ENCODE measurements at regions not wholly inside any gene's neighbourhood (a gene's known extent, or its start where the extent isn't known, plus 50 kb on each side); places are given as distances from the start of the nearest gene placed in this dataset.
"Not testable (repeated sequence)": the region's sequence is repeated elsewhere in the genome, so short reads cannot be mapped to it uniquely, and the experiment has no call there.

GRCh38 chr5:110267714-110268113 lies 458.8 kb downstream of the TMEM232 start:
- Histone ChIP-seq H3K4me1 (ENCODE audit: control insufficient read depth, insufficient read depth, low read length) (no peaks in the 10 kb centered on the region), H3K4me3 (ENCODE audit: low read depth, low read length) (no peak overlapping the region), H3K27ac (ENCODE audit: low read depth, low read length) (no peak overlapping the region), H3K27me3 (ENCODE audit: control insufficient read depth, insufficient read depth, low read length) (no peaks in the 10 kb centered on the region), H3K36me3 (ENCODE audit: control insufficient read depth, insufficient read depth, low read length) (no peaks in the 10 kb centered on the region), H3K9me3 (ENCODE audit: control insufficient read depth, insufficient read depth, low read length) (no peaks in the 10 kb centered on the region), H3K9ac (ENCODE audit: low read depth, low read length) (no peak overlapping the region)

GRCh38 chr5:110268283-110268682 lies 458.2 kb downstream of the TMEM232 start:
- peak overlapping the region; percentile 32 for H3K27ac ChIP-seq (ENCODE audit: low read depth, low read length)
- no peaks in the 10 kb centered on the region for H3K9me3 ChIP-seq (ENCODE audit: control insufficient read depth, insufficient read depth, low read length)
- no peak overlapping the region for H3K4me3 ChIP-seq (ENCODE audit: low read depth, low read length)
- H3K27me3 ChIP-seq (ENCODE audit: control insufficient read depth, insufficient read depth, low read length), result no peaks in the 10 kb centered on the region
- no peaks in the 10 kb centered on the region for H3K4me1 ChIP-seq (ENCODE audit: control insufficient read depth, insufficient read depth, low read length)
- H3K36me3 ChIP-seq (ENCODE audit: control insufficient read depth, insufficient read depth, low read length), result no peaks in the 10 kb centered on the region
- no peak overlapping the region for H3K9ac ChIP-seq (ENCODE audit: low read depth, low read length)

GRCh38 chr5:110268985-110269384 lies 457.5 kb downstream of the TMEM232 start:
- Histone ChIP-seq H3K27ac (ENCODE audit: low read depth, low read length) (peak overlapping the region; percentile 0), H3K9me3 (ENCODE audit: control insufficient read depth, insufficient read depth, low read length) (no peaks in the 10 kb centered on the region), H3K4me1 (ENCODE audit: control insufficient read depth, insufficient read depth, low read length) (no peaks in the 10 kb centered on the region), H3K4me3 (ENCODE audit: low read depth, low read length) (no peak overlapping the region), H3K9ac (ENCODE audit: low read depth, low read length) (no peak overlapping the region), H3K36me3 (ENCODE audit: control insufficient read depth, insufficient read depth, low read length) (no peaks in the 10 kb centered on the region), H3K27me3 (ENCODE audit: control insufficient read depth, insufficient read depth, low read length) (no peaks in the 10 kb centered on the region)

DNA sequence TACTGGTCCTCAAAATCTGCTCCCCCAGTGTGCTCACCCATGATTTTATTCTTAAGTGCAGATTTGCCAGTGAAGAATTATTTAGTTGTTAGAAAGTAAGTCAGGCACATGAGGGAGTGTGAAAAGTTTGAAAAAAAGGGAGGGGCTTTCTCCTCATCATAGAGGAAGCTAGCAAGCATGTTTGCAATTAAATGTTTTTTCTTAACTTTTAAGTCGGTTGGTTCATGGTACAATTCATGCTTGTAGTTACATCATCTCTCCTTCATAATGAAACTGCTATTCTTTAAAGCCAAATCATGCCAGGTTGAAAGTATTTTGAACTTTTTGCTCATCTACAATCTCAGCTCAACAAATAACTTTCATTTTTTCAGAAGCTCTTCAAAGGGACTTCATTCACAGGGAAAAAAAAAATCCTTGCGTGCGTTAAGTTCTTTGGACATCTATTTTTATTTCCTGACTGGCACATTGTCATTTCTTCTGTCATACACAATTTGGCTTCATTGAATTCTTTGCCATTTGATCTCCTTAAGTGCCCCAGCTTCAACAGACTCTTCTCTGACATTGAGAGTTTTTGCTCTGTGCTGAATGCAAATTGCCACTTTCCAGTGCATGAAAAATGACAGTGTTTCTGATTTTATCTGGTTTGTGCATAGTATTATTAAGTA lies 456.9 kb downstream of the TMEM232 start:
- no peak overlapping the region for H3K27ac ChIP-seq (ENCODE audit: low read depth, low read length)
- H3K9ac ChIP-seq (ENCODE audit: low read depth, low read length), result no peak overlapping the region
- no peaks in the 10 kb centered on the region for H3K9me3 ChIP-seq (ENCODE audit: control insufficient read depth, insufficient read depth, low read length)
- no peaks in the 10 kb centered on the region for H3K27me3 ChIP-seq (ENCODE audit: control insufficient read depth, insufficient read depth, low read length)
- no peak overlapping the region for H3K4me3 ChIP-seq (ENCODE audit: low read depth, low read length)
- H3K36me3 ChIP-seq (ENCODE audit: control insufficient read depth, insufficient read depth, low read length), result no peaks in the 10 kb centered on the region
- H3K4me1 ChIP-seq (ENCODE audit: control insufficient read depth, insufficient read depth, low read length), result no peaks in the 10 kb centered on the region

- Histone ChIP-seq H3K9ac (ENCODE audit: low read depth, low read length) (no peak overlapping the region), H3K27me3 (ENCODE audit: control insufficient read depth, insufficient read depth, low read length) (no peaks in the 10 kb centered on the region), H3K27ac (ENCODE audit: low read depth, low read length) (no peak overlapping the region), H3K36me3 (ENCODE audit: control insufficient read depth, insufficient read depth, low read length) (no peaks in the 10 kb centered on the region), H3K9me3 (ENCODE audit: control insufficient read depth, insufficient read depth, low read length) (no peaks in the 10 kb centered on the region), H3K4me1 (ENCODE audit: control insufficient read depth, insufficient read depth, low read length) (no peaks in the 10 kb centered on the region), H3K4me3 (ENCODE audit: low read depth, low read length) (no peak overlapping the region)
Observed at GRCh38 chr5:110275878-110276277, 450.6 kb downstream of the TMEM232 start.

GRCh38 chr5:110278449-110278848 lies 448.0 kb downstream of the TMEM232 start:
- not testable (repeated sequence) for H3K36me3 ChIP-seq (ENCODE audit: control insufficient read depth, insufficient read depth, low read length); H3K27me3 ChIP-seq (ENCODE audit: control insufficient read depth, insufficient read depth, low read length); H3K27ac ChIP-seq (ENCODE audit: low read depth, low read length); H3K4me3 ChIP-seq (ENCODE audit: low read depth, low read length); H3K9me3 ChIP-seq (ENCODE audit: control insufficient read depth, insufficient read depth, low read length); H3K4me1 ChIP-seq (ENCODE audit: control insufficient read depth, insufficient read depth, low read length); H3K9ac ChIP-seq (ENCODE audit: low read depth, low read length)

GRCh38 chr5:110284121-110284520 lies 442.4 kb downstream of the TMEM232 start:
- H3K36me3 ChIP-seq (ENCODE audit: control insufficient read depth, insufficient read depth, low read length); H3K4me3 ChIP-seq (ENCODE audit: low read depth, low read length); H3K4me1 ChIP-seq (ENCODE audit: control insufficient read depth, insufficient read depth, low read length); H3K9ac ChIP-seq (ENCODE audit: low read depth, low read length); H3K27me3 ChIP-seq (ENCODE audit: control insufficient read depth, insufficient read depth, low read length); H3K27ac ChIP-seq (ENCODE audit: low read depth, low read length): not testable (repeated sequence)
- H3K9me3 ChIP-seq (ENCODE audit: control insufficient read depth, insufficient read depth, low read length), result peaks cover 17% of the 10 kb centered on the region

DNA sequence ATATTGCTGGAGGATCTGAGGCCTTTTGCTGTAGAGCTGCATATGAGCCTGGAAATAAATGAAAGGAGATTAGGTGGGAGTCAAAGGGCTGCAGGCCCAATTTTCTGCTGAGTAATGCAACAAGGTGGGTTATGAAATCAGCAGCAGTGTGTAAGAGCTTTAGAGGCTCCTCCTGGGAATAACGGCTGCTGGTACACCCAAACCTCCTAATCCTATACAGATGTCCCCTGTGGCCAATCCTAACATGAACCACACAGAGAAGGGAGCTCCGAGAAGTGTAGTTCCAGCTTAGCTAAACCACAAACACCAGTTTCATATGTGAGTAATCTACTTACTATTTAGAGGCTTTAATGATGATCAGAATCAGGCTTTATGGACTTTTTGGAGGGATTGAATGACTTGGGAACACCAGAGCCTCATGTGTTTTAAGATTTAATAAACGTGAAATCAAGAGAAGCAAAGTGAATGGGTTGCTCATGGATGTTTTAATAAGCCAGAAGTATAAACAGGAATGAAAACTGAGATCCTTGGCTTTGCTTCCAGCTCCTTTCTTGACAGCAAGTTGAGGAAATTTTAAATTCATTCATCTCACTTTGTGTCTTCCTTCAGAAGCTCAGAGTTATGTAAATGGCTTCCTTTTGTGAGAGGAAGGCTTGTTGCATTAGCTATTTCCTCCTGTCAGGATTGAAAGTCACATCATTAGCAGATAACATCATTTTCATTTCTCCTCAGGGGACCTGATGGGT lies 437.5 kb downstream of the TMEM232 start:
- H3K4me1 ChIP-seq (ENCODE audit: control insufficient read depth, insufficient read depth, low read length), result no peaks in the 10 kb centered on the region; the same call in 1 of the 2 replicates
- no peaks in the 10 kb centered on the region for H3K27me3 ChIP-seq (ENCODE audit: control insufficient read depth, insufficient read depth, low read length)
- H3K9ac ChIP-seq (ENCODE audit: low read depth, low read length), result no peak overlapping the region
- H3K36me3 ChIP-seq (ENCODE audit: control insufficient read depth, insufficient read depth, low read length), result no peaks in the 10 kb centered on the region
- peaks cover 17% of the 10 kb centered on the region for H3K9me3 ChIP-seq (ENCODE audit: control insufficient read depth, insufficient read depth, low read length)
- H3K4me3 ChIP-seq (ENCODE audit: low read depth, low read length), result no peak overlapping the region
- no peak overlapping the region for H3K27ac ChIP-seq (ENCODE audit: low read depth, low read length)

- H3K27me3 ChIP-seq (ENCODE audit: control insufficient read depth, insufficient read depth, low read length), result no peaks in the 10 kb centered on the region
- H3K4me1 ChIP-seq (ENCODE audit: control insufficient read depth, insufficient read depth, low read length), result no peaks in the 10 kb centered on the region; the same call in 1 of the 2 replicates
- H3K9ac ChIP-seq (ENCODE audit: low read depth, low read length), result no peak overlapping the region
- no peaks in the 10 kb centered on the region for H3K36me3 ChIP-seq (ENCODE audit: control insufficient read depth, insufficient read depth, low read length)
- H3K4me3 ChIP-seq (ENCODE audit: low read depth, low read length), result no peak overlapping the region
- H3K27ac ChIP-seq (ENCODE audit: low read depth, low read length), result no peak overlapping the region
- H3K9me3 ChIP-seq (ENCODE audit: control insufficient read depth, insufficient read depth, low read length), result peaks cover 14% of the 10 kb centered on the region
Observed at GRCh38 chr5:110289512-110289810, 437.0 kb downstream of the TMEM232 start.

- Histone ChIP-seq H3K9me3 (ENCODE audit: control insufficient read depth, insufficient read depth, low read length) (peaks cover 5% of the 10 kb centered on the region), H3K27me3 (ENCODE audit: control insufficient read depth, insufficient read depth, low read length) (no peaks in the 10 kb centered on the region), H3K36me3 (ENCODE audit: control insufficient read depth, insufficient read depth, low read length) (no peaks in the 10 kb centered on the region), H3K27ac (ENCODE audit: low read depth, low read length) (no peak overlapping the region), H3K4me1 (ENCODE audit: control insufficient read depth, insufficient read depth, low read length) (no peaks in the 10 kb centered on the region; the same call in 1 of the 2 replicates), H3K9ac (ENCODE audit: low read depth, low read length) (no peak overlapping the region), H3K4me3 (ENCODE audit: low read depth, low read length) (no peak overlapping the region)
Observed at GRCh38 chr5:110290542-110290941, 435.9 kb downstream of the TMEM232 start.

DNA sequence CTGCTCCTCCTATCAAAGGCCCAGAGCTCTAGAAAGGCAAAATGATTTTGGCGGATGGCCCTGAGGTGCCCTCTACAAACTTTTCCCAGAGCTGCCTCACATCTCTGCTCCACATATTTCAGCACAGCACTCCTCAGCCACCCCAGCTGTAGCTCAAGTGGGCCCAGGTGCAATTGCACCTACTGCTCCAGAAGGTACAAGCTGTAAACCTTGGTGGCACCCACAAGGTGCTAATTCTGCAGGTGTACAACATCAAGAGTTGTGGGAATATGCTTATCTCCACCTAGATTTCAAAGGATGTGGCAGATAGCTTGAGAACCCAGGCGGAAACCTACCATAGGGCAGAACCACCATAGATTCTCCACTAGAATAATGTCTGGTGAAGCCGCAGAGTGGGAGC lies 432.2 kb downstream of the TMEM232 start:
- H3K36me3 ChIP-seq (ENCODE audit: control insufficient read depth, insufficient read depth, low read length), result no peaks in the 10 kb centered on the region
- H3K27ac ChIP-seq (ENCODE audit: low read depth, low read length), result no peak overlapping the region
- no peak overlapping the region for H3K4me3 ChIP-seq (ENCODE audit: low read depth, low read length)
- no peak overlapping the region for H3K9ac ChIP-seq (ENCODE audit: low read depth, low read length)
- H3K9me3 ChIP-seq (ENCODE audit: control insufficient read depth, insufficient read depth, low read length), result no peaks in the 10 kb centered on the region
- H3K27me3 ChIP-seq (ENCODE audit: control insufficient read depth, insufficient read depth, low read length), result no peaks in the 10 kb centered on the region
- no peaks in the 10 kb centered on the region; the same call in 1 of the 2 replicates for H3K4me1 ChIP-seq (ENCODE audit: control insufficient read depth, insufficient read depth, low read length)

Measured in HUES48 (cell line).